Lower lobe of right lung (tissue), 2 donors: ENCODE measurements at regions not wholly inside any gene's neighbourhood (a gene's known extent, or its start where the extent isn't known, plus 50 kb on each side); places are given as distances from the start of the nearest gene placed in this dataset.
"Not testable (repeated sequence)": the region's sequence is repeated elsewhere in the genome, so short reads cannot be mapped to it uniquely, and the experiment has no call there.

Experiments used
- ATAC-seq, 2 donors: fragments of 200-7000 bp; cut with Tn5 transposase; one replicate each; pipeline ENCODE4 v1.9.1; 2020 to 2022; ENCODE audit warnings: mild to moderate bottlenecking in 2 of 2, moderate library complexity in 2 of 2
- DNase-seq: peaks from one replicate; pipeline ENCODE4 v3.0.0-alpha.2; 2020
- H3K27ac ChIP-seq: fragments of 200-600 bp; one replicate; pipeline ENCODE4 v1.8.0; 2022
- H3K27me3 ChIP-seq: fragments of 200-600 bp; one replicate; pipeline ENCODE4 v1.8.0; 2022; ENCODE audit warnings: low read depth
- H3K36me3 ChIP-seq: fragments of 200-600 bp; one replicate; pipeline ENCODE4 v1.8.0; 2022; ENCODE audit warnings: mild to moderate bottlenecking
- H3K4me1 ChIP-seq: fragments of 200-600 bp; one replicate; pipeline ENCODE4 v1.8.0; 2022
- H3K4me3 ChIP-seq: fragments of 200-600 bp; one replicate; pipeline ENCODE4 v1.8.0; 2022; ENCODE audit warnings: mild to moderate bottlenecking
- H3K9me3 ChIP-seq: fragments of 200-600 bp; one replicate; pipeline ENCODE4 v1.8.0; 2022
- CTCF ChIP-seq: fragments of 200-600 bp; IDR thresholded peaks from one replicate; pipeline ENCODE4 v1.8.0; 2022; ENCODE audit warnings: antibody characterized with exemption, mild to moderate bottlenecking
- intact Hi-C: fragments of 100-400 bp; cut with DNase I; formaldehyde crosslinking; loops from one replicate; pipeline ENCODE4 v1.11.0; 2022
- donor health status: DM: no; HTN: yes; CAD: no; lungs with severe emphysema.

GRCh38 chr1:227416156-227416830 is 98.0 kb upstream of the CDC42BPA start:
- intact Hi-C loops: no loop called here
- Histone ChIP-seq H3K27ac (no peak overlapping the region), H3K9me3 (no peaks in the 10 kb centered on the region), H3K4me3 (no peak overlapping the region), H3K27me3 (no peaks in the 10 kb centered on the region), H3K36me3 (no peaks in the 10 kb centered on the region), H3K4me1 (no peaks in the 10 kb centered on the region)
- ATAC-seq (no peak), DNase-seq (no peak)
- no peak for TF ChIP-seq CTCF

GRCh38 chr1:227415115-227415790 is 97.0 kb upstream of the CDC42BPA start:
- TF ChIP-seq CTCF: no peak
- Histone ChIP-seq H3K36me3 (no peaks in the 10 kb centered on the region), H3K4me3 (no peak overlapping the region), H3K9me3 (no peaks in the 10 kb centered on the region), H3K4me1 (no peaks in the 10 kb centered on the region), H3K27me3 (no peaks in the 10 kb centered on the region), H3K27ac (no peak overlapping the region)
- intact Hi-C loops: no loop called here
- DNase-seq (no peak), ATAC-seq (no peak)

- Histone ChIP-seq H3K4me3 (no peak overlapping the region), H3K9me3 (no peaks in the 10 kb centered on the region), H3K27me3 (no peaks in the 10 kb centered on the region), H3K36me3 (no peaks in the 10 kb centered on the region), H3K4me1 (no peaks in the 10 kb centered on the region), H3K27ac (no peak overlapping the region)
- intact Hi-C loops: no loop called here
- TF ChIP-seq CTCF: no peak
- DNase-seq: no peak
- no peak for ATAC-seq
These were observed 92.8 kb upstream of the CDC42BPA start for GRCh38 chr1:227411066-227411465.

- H3K36me3 ChIP-seq, DNase-seq, H3K4me1 ChIP-seq, intact Hi-C loops, H3K4me3 ChIP-seq, H3K27ac ChIP-seq, H3K9me3 ChIP-seq, ATAC-seq, H3K27me3 ChIP-seq: not testable (repeated sequence)
These were observed 88.0 kb upstream of the CDC42BPA start for GRCh38 chr1:227406332-227406731.

- Histone ChIP-seq H3K9me3 (no peaks in the 10 kb centered on the region), H3K27ac (no peak overlapping the region), H3K36me3 (no peaks in the 10 kb centered on the region), H3K27me3 (no peaks in the 10 kb centered on the region), H3K4me1 (no peaks in the 10 kb centered on the region), H3K4me3 (no peak overlapping the region)
- DNase-seq (no peak), ATAC-seq (no peak)
- no peak for TF ChIP-seq CTCF
- intact Hi-C loops: no loop called here
These were observed 85.2 kb upstream of the CDC42BPA start for GRCh38 chr1:227403535-227403934.

GRCh38 chr1:227401562-227402342 is 83.5 kb upstream of the CDC42BPA start:
- intact Hi-C loops: no loop called here
- Histone ChIP-seq H3K27me3 (no peaks in the 10 kb centered on the region), H3K4me3 (no peak overlapping the region), H3K36me3 (no peaks in the 10 kb centered on the region), H3K9me3 (no peaks in the 10 kb centered on the region), H3K27ac (no peak overlapping the region), H3K4me1 (no peaks in the 10 kb centered on the region)
- DNase-seq (no peak), ATAC-seq (no peak)
- TF ChIP-seq CTCF: no peak
